HEK293 (cell line): ENCODE measurements at regions not wholly inside any gene's neighbourhood (a gene's known extent, or its start where the extent isn't known, plus 50 kb on each side); places are given as distances from the start of the nearest gene placed in this dataset.

ENCODE experiments used
- CTCF ChIA-PET: fragments of 350-600 bp; formaldehyde crosslinking; extraction: SDS; loops from one replicate; lab custom pipeline; 2021; ENCODE audit warnings: antibody characterized with exemption; lab: Yijun Ruan, JAX
- POLR2A ChIA-PET: fragments of 300-600 bp; formaldehyde crosslinking; extraction: SDS; loops from one replicate; lab custom pipeline; 2020; ENCODE audit warnings: antibody characterized with exemption, inconsistent platforms; lab: Yijun Ruan, JAX
- H3K27ac ChIP-seq: fragments of 200-500 bp; sonication (Bioruptor generic); 2 replicates; pipeline ENCODE4 v1.5.1; 2014; ENCODE audit warnings: low read depth, low read length, control low read depth, inconsistent platforms; ENCODE audit errors: extremely low read depth
- H3K36me3 ChIP-seq, 2 experiments: fragments of 200-500 bp in 1 of 2; sonication (Bioruptor generic) in 1 of 2; 1 replicate in 1 of 2; 2 replicates in 1 of 2; pipeline ENCODE4 v1.5.1; 2014 to 2017; ENCODE audit warnings: inconsistent platforms in 2 of 2, low read length in 2 of 2; ENCODE audit not compliant: control insufficient read depth in 2 of 2, insufficient read depth in 1 of 2
- H3K4me1 ChIP-seq: fragments of 200-500 bp; sonication (Bioruptor generic); 2 replicates; pipeline ENCODE4 v1.5.1; 2014; ENCODE audit warnings: mild to moderate bottlenecking, low read length, inconsistent platforms; ENCODE audit not compliant: control insufficient read depth, insufficient read depth
- H3K4me3 ChIP-seq: 2 replicates; pipeline ENCODE4 v1.5.1; 2011; ENCODE audit warnings: low read depth, mild to moderate bottlenecking, control low read depth, low read length, moderate library complexity
- H3K9me3 ChIP-seq: fragments of 200-500 bp; sonication (Bioruptor generic); 2 replicates; pipeline ENCODE4 v1.5.1; 2014; ENCODE audit warnings: low read depth, low read length, inconsistent platforms; ENCODE audit not compliant: control insufficient read depth, insufficient read depth
- BCL6B ChIP-seq: fragments of 450-650 bp; formaldehyde crosslinking; IDR thresholded peaks from 2 replicates; pipeline ENCODE4 v1.5.1; 2017; ENCODE audit warnings: missing biosample characterization, missing genetic modification characterization
- HIC1 ChIP-seq: fragments of 450-650 bp; formaldehyde crosslinking; IDR thresholded peaks from 2 replicates; pipeline ENCODE4 v1.5.1; 2016; ENCODE audit warnings: missing biosample characterization, missing genetic modification characterization
- KLF16 ChIP-seq: fragments of 450-650 bp; formaldehyde crosslinking; IDR thresholded peaks from 2 replicates; pipeline ENCODE4 v1.5.1; 2017; ENCODE audit warnings: missing biosample characterization, missing genetic modification characterization
- KLF8 ChIP-seq: fragments of 450-650 bp; formaldehyde crosslinking; IDR thresholded peaks from 2 replicates; pipeline ENCODE4 v1.5.1; 2016; ENCODE audit warnings: missing biosample characterization, missing genetic modification characterization
- TSHZ1 ChIP-seq: fragments of 450-650 bp; formaldehyde crosslinking; IDR thresholded peaks from 2 replicates; pipeline ENCODE4 v1.5.1; 2016; ENCODE audit warnings: missing biosample characterization, missing genetic modification characterization, borderline replicate concordance
- YY2 ChIP-seq: fragments of 450-650 bp; formaldehyde crosslinking; IDR thresholded peaks from 2 replicates; pipeline ENCODE4 v1.5.1; 2016; ENCODE audit warnings: missing biosample characterization, missing genetic modification characterization
- ZEB2 ChIP-seq: fragments of 450-650 bp; formaldehyde crosslinking; IDR thresholded peaks from 2 replicates; pipeline ENCODE4 v1.5.1; 2016; ENCODE audit warnings: missing biosample characterization, missing genetic modification characterization
- ZFP3 ChIP-seq: fragments of 450-650 bp; formaldehyde crosslinking; IDR thresholded peaks from 2 replicates; pipeline ENCODE4 v1.5.1; 2016; ENCODE audit warnings: low read depth, missing biosample characterization, missing genetic modification characterization
- ZFP69B ChIP-seq: fragments of 450-650 bp; formaldehyde crosslinking; IDR thresholded peaks from 2 replicates; pipeline ENCODE4 v1.5.1; 2016; ENCODE audit warnings: missing biosample characterization, missing genetic modification characterization
- ZNF121 ChIP-seq: fragments of 450-650 bp; formaldehyde crosslinking; IDR thresholded peaks from 2 replicates; pipeline ENCODE4 v1.5.1; 2016; ENCODE audit warnings: missing biosample characterization, missing genetic modification characterization
- ZNF132 ChIP-seq: fragments of 450-650 bp; formaldehyde crosslinking; IDR thresholded peaks from 2 replicates; pipeline ENCODE4 v1.5.1; 2017; ENCODE audit warnings: missing biosample characterization, missing genetic modification characterization, borderline replicate concordance
- ZNF24 ChIP-seq: fragments of 450-650 bp; formaldehyde crosslinking; IDR thresholded peaks from 2 replicates; pipeline ENCODE4 v1.5.1; 2016; ENCODE audit warnings: missing biosample characterization, missing genetic modification characterization
- ZNF274 ChIP-seq, 2 experiments: fragments of 200-500 bp in 1 of 2; fragments of 450-650 bp in 1 of 2; sonication (Bioruptor generic) in 1 of 2; formaldehyde crosslinking in 1 of 2; IDR thresholded peaks; 2 replicates each; pipeline versions ENCODE4 v1.5.1 to v1.6.1; 2014 to 2016; ENCODE audit warnings: borderline replicate concordance in 1 of 2, inconsistent platforms in 1 of 2, low read length in 1 of 2, missing biosample characterization in 1 of 2, missing genetic modification characterization in 1 of 2
- ZNF311 ChIP-seq: fragments of 450-650 bp; formaldehyde crosslinking; IDR thresholded peaks from 2 replicates; pipeline ENCODE4 v1.5.1; 2017; ENCODE audit warnings: missing biosample characterization, missing genetic modification characterization, borderline replicate concordance
- ZNF394 ChIP-seq: fragments of 450-650 bp; formaldehyde crosslinking; IDR thresholded peaks from 2 replicates; pipeline ENCODE4 v1.5.1; 2016; ENCODE audit warnings: missing biosample characterization, missing genetic modification characterization, mild to moderate bottlenecking, moderate library complexity, borderline replicate concordance
- ZNF423 ChIP-seq: fragments of 450-650 bp; formaldehyde crosslinking; IDR thresholded peaks from 2 replicates; pipeline ENCODE4 v1.5.1; 2016; ENCODE audit warnings: missing biosample characterization, missing genetic modification characterization
- ZNF510 ChIP-seq: fragments of 450-650 bp; formaldehyde crosslinking; IDR thresholded peaks from 2 replicates; pipeline ENCODE4 v1.5.1; 2018; ENCODE audit warnings: mild to moderate bottlenecking, missing genetic modification characterization, missing biosample characterization; ENCODE audit not compliant: insufficient replicate concordance
- ZNF514 ChIP-seq: fragments of 450-650 bp; formaldehyde crosslinking; IDR thresholded peaks from 2 replicates; pipeline ENCODE4 v1.5.1; 2016; ENCODE audit warnings: missing biosample characterization, missing genetic modification characterization
- ZNF555 ChIP-seq: fragments of 450-650 bp; formaldehyde crosslinking; conservative IDR thresholded peaks from 2 replicates; pipeline ENCODE4 v1.5.1; 2017; ENCODE audit warnings: missing biosample characterization, mild to moderate bottlenecking, missing genetic modification characterization, inconsistent platforms
- ZNF558 ChIP-seq: fragments of 450-650 bp; formaldehyde crosslinking; IDR thresholded peaks from 2 replicates; pipeline ENCODE4 v1.5.1; 2016; ENCODE audit warnings: missing biosample characterization, missing genetic modification characterization
- ZNF561 ChIP-seq: fragments of 450-650 bp; IDR thresholded peaks from 2 replicates; pipeline ENCODE4 v1.5.1; 2018; ENCODE audit warnings: missing biosample characterization, missing genetic modification characterization, borderline replicate concordance
- ZNF677 ChIP-seq: fragments of 450-650 bp; IDR thresholded peaks from 2 replicates; pipeline ENCODE4 v1.5.0; 2018; ENCODE audit warnings: missing biosample characterization, mild to moderate bottlenecking, missing genetic modification characterization, moderate library complexity

GRCh38 chr7:70986297-70986696 lies 145.6 kb upstream of the GALNT17 start:
- H3K9me3 ChIP-seq = no peaks in the 10 kb centered on the region
- no peaks in the 10 kb centered on the region for H3K4me1 ChIP-seq
- no peaks in the 10 kb centered on the region for H3K36me3 ChIP-seq
- TF ChIP-seq ZNF24 (tag by site-specific recombination) (no peak), ZNF274 (IDR thresholded peaks at IDR 0.05; ENCODE audit: low read length) (no peak), ZNF274 (tag by site-specific recombination; IDR thresholded peaks at IDR 0.05; ENCODE audit: borderline replicate concordance) (no peak), ZFP69B (no peak), ZEB2 (tag by site-specific recombination) (no peak), ZNF121 (no peak), ZNF677 (no peak), KLF16 (tag by site-specific recombination) (no peak), ZNF311 (tag by site-specific recombination) (no peak), ZNF555 (tag by site-specific recombination) (no peak), BCL6B (no peak), ZNF132 (tag by site-specific recombination) (no peak), YY2 (tag by site-specific recombination) (no peak), ZNF558 (tag by site-specific recombination) (no peak), ZNF394 (tag by site-specific recombination) (no peak), TSHZ1 (no peak), ZNF514 (no peak), KLF8 (no peak), HIC1 (tag by site-specific recombination) (no peak)
- TF ChIP-seq, all 188 proteins: peak for 0
- Histone ChIP-seq H3K27ac (no peak overlapping the region), H3K4me3 (no peak overlapping the region)
- ChIA-PET CTCF (interaction anchor here (0.6 kb wide), 2 partner anchors 20 to 78 kb away, joined by 3 read pairs; no protein-coding TSS in a partner anchor), POLR2A (no interaction called here)

DNA sequence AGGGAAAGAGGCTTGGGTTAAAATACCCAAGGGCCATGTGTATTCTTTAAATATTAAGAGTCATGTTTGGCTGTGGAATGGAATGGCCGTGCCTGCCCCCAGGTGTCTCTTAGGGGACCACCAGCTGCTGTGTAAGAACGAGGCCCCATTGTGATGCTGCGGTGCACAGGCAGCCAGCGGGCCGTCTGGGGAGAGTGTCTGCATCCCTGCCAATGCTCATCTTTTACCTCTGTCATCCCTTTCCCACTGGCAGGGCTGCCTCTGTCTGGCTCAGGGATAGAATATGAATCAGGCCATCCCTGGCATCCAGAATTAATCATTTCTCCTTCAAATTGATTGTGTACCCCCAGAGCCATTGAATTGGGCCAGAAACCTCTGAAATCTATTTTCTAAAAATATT lies 137.8 kb upstream of the GALNT17 start:
- ChIA-PET CTCF (no interaction called here), POLR2A (no interaction called here)
- Histone ChIP-seq H3K4me1 (no peaks in the 10 kb centered on the region), H3K9me3 (no peaks in the 10 kb centered on the region), H3K36me3 (no peaks in the 10 kb centered on the region), H3K4me3 (no peak overlapping the region), H3K27ac (no peak overlapping the region)
- no peak for TF ChIP-seq ZNF561 (tag by site-specific recombination)
- TF ChIP-seq ZNF510 (tag by site-specific recombination) = no peak
- TF ChIP-seq ZNF423 (tag by site-specific recombination) = no peak
- no peak for TF ChIP-seq ZFP3 (tag by site-specific recombination)
- no peak for TF ChIP-seq ZNF132 (tag by site-specific recombination)
